ENCODE measurements at regions not wholly inside any gene's neighbourhood (a gene's known extent, or its start where the extent isn't known, plus 50 kb on each side); places are given as distances from the start of the nearest gene placed in this dataset.

- Histone ChIP-seq H3K27me3 (replicated peaks; ENCODE audit: control insufficient read depth, insufficient read depth, low read length) (no peaks in the 10 kb centered on the region), H3K36me3 (ENCODE audit: control insufficient read depth, insufficient read depth, low read length) (no peaks in the 10 kb centered on the region), H3K4me3 (replicated peaks; ENCODE audit: low read depth, low read length) (no peak overlapping the region)
- no peak for DNase-seq (ENCODE audit: extremely low read depth, insufficient read length)
- TF ChIP-seq, protein P1, sequence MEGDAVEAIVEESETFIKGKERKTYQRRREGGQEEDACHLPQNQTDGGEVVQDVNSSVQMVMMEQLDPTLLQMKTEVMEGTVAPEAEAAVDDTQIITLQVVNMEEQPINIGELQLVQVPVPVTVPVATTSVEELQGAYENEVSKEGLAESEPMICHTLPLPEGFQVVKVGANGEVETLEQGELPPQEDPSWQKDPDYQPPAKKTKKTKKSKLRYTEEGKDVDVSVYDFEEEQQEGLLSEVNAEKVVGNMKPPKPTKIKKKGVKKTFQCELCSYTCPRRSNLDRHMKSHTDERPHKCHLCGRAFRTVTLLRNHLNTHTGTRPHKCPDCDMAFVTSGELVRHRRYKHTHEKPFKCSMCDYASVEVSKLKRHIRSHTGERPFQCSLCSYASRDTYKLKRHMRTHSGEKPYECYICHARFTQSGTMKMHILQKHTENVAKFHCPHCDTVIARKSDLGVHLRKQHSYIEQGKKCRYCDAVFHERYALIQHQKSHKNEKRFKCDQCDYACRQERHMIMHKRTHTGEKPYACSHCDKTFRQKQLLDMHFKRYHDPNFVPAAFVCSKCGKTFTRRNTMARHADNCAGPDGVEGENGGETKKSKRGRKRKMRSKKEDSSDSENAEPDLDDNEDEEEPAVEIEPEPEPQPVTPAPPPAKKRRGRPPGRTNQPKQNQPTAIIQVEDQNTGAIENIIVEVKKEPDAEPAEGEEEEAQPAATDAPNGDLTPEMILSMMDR (IDR thresholded peaks at IDR 0.05; ENCODE audit: insufficient read depth, low read length, poor library complexity, severe bottlenecking), result no peak
These were observed 521.6 kb upstream of the IMPG1 start for GRCh38 chr6:76594109-76594508.

DNA sequence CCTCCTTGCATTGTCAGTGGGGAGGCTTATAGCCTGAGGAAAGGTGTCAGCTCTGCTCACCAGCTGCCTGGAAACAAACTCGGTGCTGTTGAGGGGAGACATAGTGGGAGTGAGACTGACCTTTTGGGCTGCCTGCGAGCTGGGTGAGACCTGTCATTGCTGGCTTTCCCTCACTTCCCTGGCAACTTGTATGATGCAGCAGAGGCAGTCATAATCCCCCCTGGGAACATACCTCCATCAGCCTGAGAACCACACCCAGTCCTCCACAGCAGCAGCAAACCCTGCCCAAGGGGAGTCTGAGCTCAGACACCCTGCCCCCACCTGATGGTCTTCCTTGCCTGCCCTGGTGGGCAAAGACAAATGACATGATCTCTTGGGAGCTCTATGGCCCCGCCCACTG lies 521.2 kb upstream of the IMPG1 start:
- Histone ChIP-seq H3K4me3 (replicated peaks; ENCODE audit: low read depth, low read length) (no peak overlapping the region), H3K36me3 (ENCODE audit: control insufficient read depth, insufficient read depth, low read length) (no peaks in the 10 kb centered on the region), H3K27me3 (replicated peaks; ENCODE audit: control insufficient read depth, insufficient read depth, low read length) (no peaks in the 10 kb centered on the region)
- no peak for DNase-seq (ENCODE audit: extremely low read depth, insufficient read length)
- TF ChIP-seq, protein P1 (IDR thresholded peaks at IDR 0.05; ENCODE audit: insufficient read depth, low read length, poor library complexity, severe bottlenecking), result no peak

- DNase-seq (ENCODE audit: extremely low read depth, insufficient read length), result no peak
- TF ChIP-seq, protein P1 (IDR thresholded peaks at IDR 0.05; ENCODE audit: insufficient read depth, low read length, poor library complexity, severe bottlenecking), result no peak
- Histone ChIP-seq H3K36me3 (ENCODE audit: control insufficient read depth, insufficient read depth, low read length) (no peaks in the 10 kb centered on the region), H3K4me3 (replicated peaks; ENCODE audit: low read depth, low read length) (no peak overlapping the region), H3K27me3 (replicated peaks; ENCODE audit: control insufficient read depth, insufficient read depth, low read length) (no peaks in the 10 kb centered on the region)
These were observed 520.1 kb upstream of the IMPG1 start for GRCh38 chr6:76592566-76592965.

GRCh38 chr6:76587271-76587670 lies 514.8 kb upstream of the IMPG1 start:
- TF ChIP-seq, protein P1 (IDR thresholded peaks at IDR 0.05; ENCODE audit: insufficient read depth, low read length, poor library complexity, severe bottlenecking), result no peak
- Histone ChIP-seq H3K27me3 (replicated peaks; ENCODE audit: control insufficient read depth, insufficient read depth, low read length) (no peaks in the 10 kb centered on the region), H3K36me3 (ENCODE audit: control insufficient read depth, insufficient read depth, low read length) (no peaks in the 10 kb centered on the region), H3K4me3 (replicated peaks; ENCODE audit: low read depth, low read length) (no peak overlapping the region)
- no peak for DNase-seq (ENCODE audit: extremely low read depth, insufficient read length)

GRCh38 chr6:76584121-76584520 lies 511.7 kb upstream of the IMPG1 start:
- Histone ChIP-seq H3K4me3 (replicated peaks; ENCODE audit: low read depth, low read length) (no peak overlapping the region), H3K27me3 (replicated peaks; ENCODE audit: control insufficient read depth, insufficient read depth, low read length) (no peaks in the 10 kb centered on the region), H3K36me3 (ENCODE audit: control insufficient read depth, insufficient read depth, low read length) (no peaks in the 10 kb centered on the region)
- DNase-seq (ENCODE audit: extremely low read depth, insufficient read length), result no peak
- TF ChIP-seq, protein P1 (IDR thresholded peaks at IDR 0.05; ENCODE audit: insufficient read depth, low read length, poor library complexity, severe bottlenecking), result no peak

DNA sequence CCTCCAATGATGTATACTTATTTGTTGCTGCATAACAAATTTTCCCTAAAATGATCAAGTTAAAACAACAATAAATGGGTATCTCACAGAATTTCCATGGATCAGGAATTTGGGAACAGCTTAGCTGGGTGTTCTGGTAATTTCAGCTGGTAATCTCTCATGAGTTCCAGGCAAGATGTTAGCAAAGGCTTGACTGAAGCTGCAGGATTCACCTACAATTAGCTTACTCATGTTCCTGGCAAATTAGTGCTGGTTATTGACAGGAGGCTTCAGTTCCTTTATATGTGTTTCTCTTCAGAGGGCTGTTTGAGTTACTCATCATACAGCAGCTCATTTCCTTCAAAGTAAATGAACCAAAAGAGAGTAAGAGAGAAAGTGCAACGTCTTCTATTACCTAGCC lies 506.3 kb upstream of the IMPG1 start:
- Histone ChIP-seq H3K27me3 (replicated peaks; ENCODE audit: control insufficient read depth, insufficient read depth, low read length) (no peaks in the 10 kb centered on the region), H3K4me3 (replicated peaks; ENCODE audit: low read depth, low read length) (no peak overlapping the region), H3K36me3 (ENCODE audit: control insufficient read depth, insufficient read depth, low read length) (no peaks in the 10 kb centered on the region)
- no peak for DNase-seq (ENCODE audit: extremely low read depth, insufficient read length)
- TF ChIP-seq, protein P1 (IDR thresholded peaks at IDR 0.05; ENCODE audit: insufficient read depth, low read length, poor library complexity, severe bottlenecking), result no peak
